Astrocyte (in vitro differentiated cells and primary cell): ENCODE measurements at regions not wholly inside any gene's neighbourhood (a gene's known extent, or its start where the extent isn't known, plus 50 kb on each side); places are given as distances from the start of the nearest gene placed in this dataset.
A peak's percentile ranks its signal among the peaks of the same experiment; 100 is the strongest.

Experiments used
- DNase-seq: peaks from one replicate; pipeline ENCODE4 v3.0.0-alpha.2; 2010; ENCODE audit warnings: low read depth
- FAIRE-seq: peaks from 2 replicates; lab custom pipeline; 2011; peaks lifted over from hg19 to GRCh38; lab: Jason Lieb, UNC
- H2AFZ ChIP-seq: 2 replicates; pipeline ENCODE4 v1.6.0; 2012; ENCODE audit warnings: low read depth, low read length, inconsistent platforms
- H3K27ac ChIP-seq: 2 replicates; pipeline ENCODE4 v1.5.1; 2011; ENCODE audit warnings: low read depth, low read length, inconsistent platforms
- H3K27me3 ChIP-seq: 2 replicates; pipeline ENCODE4 v1.6.0; 2011; ENCODE audit warnings: low read length, inconsistent platforms; ENCODE audit not compliant: insufficient read depth
- H3K36me3 ChIP-seq: 2 replicates; pipeline ENCODE4 v1.5.1; 2011; ENCODE audit warnings: low read length, inconsistent platforms; ENCODE audit not compliant: insufficient read depth
- H3K4me1 ChIP-seq: 2 replicates; pipeline ENCODE4 v1.5.1; 2011; ENCODE audit warnings: low read length, inconsistent platforms; ENCODE audit not compliant: insufficient read depth
- H3K4me2 ChIP-seq: 2 replicates; pipeline ENCODE4 v1.6.0; 2012; ENCODE audit warnings: low read length, inconsistent platforms
- H3K4me3 ChIP-seq: 2 replicates; pipeline ENCODE4 v1.5.1; 2011; ENCODE audit warnings: low read depth, mild to moderate bottlenecking, low read length, inconsistent platforms; ENCODE audit not compliant: insufficient read depth
- H3K79me2 ChIP-seq: 2 replicates; pipeline ENCODE4 v1.6.0; 2012; ENCODE audit warnings: mild to moderate bottlenecking, low read length, inconsistent platforms; ENCODE audit not compliant: insufficient read depth
- H3K9ac ChIP-seq: 2 replicates; pipeline ENCODE4 v1.6.0; 2012; ENCODE audit warnings: mild to moderate bottlenecking, low read length, inconsistent platforms
- H3K9me3 ChIP-seq: 2 replicates; pipeline ENCODE4 v1.5.1; 2012; ENCODE audit warnings: low read depth, mild to moderate bottlenecking, low read length, inconsistent platforms; ENCODE audit not compliant: insufficient read depth
- H4K20me1 ChIP-seq: 2 replicates; pipeline ENCODE4 v1.6.0; 2012; ENCODE audit warnings: low read length, inconsistent platforms; ENCODE audit not compliant: insufficient read depth
- H3K27ac Mint-ChIP-seq: one replicate; pipeline ENCODE4 v1.8.0; 2021; ENCODE audit warnings: mild to moderate bottlenecking, mixed read lengths; ENCODE audit not compliant: unreplicated experiment
- H3K27me3 Mint-ChIP-seq: one replicate; pipeline ENCODE4 v1.8.0; 2021; ENCODE audit warnings: low read depth, mixed read lengths; ENCODE audit not compliant: unreplicated experiment
- H3K36me3 Mint-ChIP-seq: one replicate; pipeline ENCODE4 v1.8.0; 2021; ENCODE audit warnings: low read depth, mixed read lengths; ENCODE audit not compliant: unreplicated experiment
- H3K4me1 Mint-ChIP-seq: one replicate; pipeline ENCODE4 v1.8.0; 2021; ENCODE audit warnings: low read depth, mixed read lengths; ENCODE audit not compliant: unreplicated experiment
- H3K4me3 Mint-ChIP-seq: one replicate; pipeline ENCODE4 v1.8.0; 2021; ENCODE audit warnings: mild to moderate bottlenecking, moderate library complexity, mixed read lengths; ENCODE audit not compliant: unreplicated experiment
- H3K9me3 Mint-ChIP-seq: one replicate; pipeline ENCODE4 v1.8.0; 2021; ENCODE audit warnings: mild to moderate bottlenecking, mixed read lengths; ENCODE audit not compliant: unreplicated experiment
- EZH2 ChIP-seq: IDR thresholded peaks from 2 replicates; pipeline ENCODE4 v1.6.1; 2012; ENCODE audit warnings: mild to moderate bottlenecking, low read length, inconsistent platforms; ENCODE audit not compliant: insufficient read depth
- TF ChIP-seq, protein P1 (sequence below): IDR thresholded peaks from 2 replicates; pipeline ENCODE4 v1.5.1; 2011; ENCODE audit warnings: low read depth, mild to moderate bottlenecking, inconsistent platforms, low read length, moderate library complexity; ENCODE audit not compliant: insufficient read depth

DNA sequence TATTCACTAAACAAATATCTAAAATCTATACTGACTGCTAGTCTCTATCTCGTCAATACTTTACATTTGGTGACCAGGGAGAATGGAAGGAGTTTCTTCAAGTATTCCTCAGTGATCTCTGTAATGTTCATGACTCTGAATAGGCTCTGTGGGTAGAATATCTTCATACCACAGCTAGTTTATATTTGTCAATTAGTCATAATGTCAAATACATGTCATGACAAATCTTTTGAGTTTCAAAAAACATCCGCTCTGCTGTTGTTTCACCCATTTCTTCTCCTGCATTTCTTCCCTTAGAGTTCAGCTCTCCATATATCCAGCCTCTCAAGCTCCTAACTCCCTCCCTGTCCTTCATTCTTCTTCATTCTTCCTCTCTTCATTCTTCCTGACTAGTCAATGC, 206.5 kb upstream of the FANCL start:
- Mint-ChIP-seq H3K9me3 (no peaks in the 10 kb centered on the region), H3K27ac (no peak overlapping the region), H3K36me3 (no peaks in the 10 kb centered on the region), H3K27me3 (no peaks in the 10 kb centered on the region), H3K4me3 (no peak overlapping the region), H3K4me1 (peaks cover 12% of the 10 kb centered on the region)
- Histone ChIP-seq H3K27ac (no peak overlapping the region), H3K9me3 (no peaks in the 10 kb centered on the region), H3K36me3 (no peaks in the 10 kb centered on the region), H3K4me2 (no peak overlapping the region), H3K4me1 (no peaks in the 10 kb centered on the region), H3K27me3 (no peaks in the 10 kb centered on the region), H4K20me1 (no peaks in the 10 kb centered on the region), H3K79me2 (no peaks in the 10 kb centered on the region), H3K4me3 (no peak overlapping the region), H3K9ac (no peak overlapping the region), H2AFZ (peak overlapping the region; percentile 38)
- TF ChIP-seq, protein P1, sequence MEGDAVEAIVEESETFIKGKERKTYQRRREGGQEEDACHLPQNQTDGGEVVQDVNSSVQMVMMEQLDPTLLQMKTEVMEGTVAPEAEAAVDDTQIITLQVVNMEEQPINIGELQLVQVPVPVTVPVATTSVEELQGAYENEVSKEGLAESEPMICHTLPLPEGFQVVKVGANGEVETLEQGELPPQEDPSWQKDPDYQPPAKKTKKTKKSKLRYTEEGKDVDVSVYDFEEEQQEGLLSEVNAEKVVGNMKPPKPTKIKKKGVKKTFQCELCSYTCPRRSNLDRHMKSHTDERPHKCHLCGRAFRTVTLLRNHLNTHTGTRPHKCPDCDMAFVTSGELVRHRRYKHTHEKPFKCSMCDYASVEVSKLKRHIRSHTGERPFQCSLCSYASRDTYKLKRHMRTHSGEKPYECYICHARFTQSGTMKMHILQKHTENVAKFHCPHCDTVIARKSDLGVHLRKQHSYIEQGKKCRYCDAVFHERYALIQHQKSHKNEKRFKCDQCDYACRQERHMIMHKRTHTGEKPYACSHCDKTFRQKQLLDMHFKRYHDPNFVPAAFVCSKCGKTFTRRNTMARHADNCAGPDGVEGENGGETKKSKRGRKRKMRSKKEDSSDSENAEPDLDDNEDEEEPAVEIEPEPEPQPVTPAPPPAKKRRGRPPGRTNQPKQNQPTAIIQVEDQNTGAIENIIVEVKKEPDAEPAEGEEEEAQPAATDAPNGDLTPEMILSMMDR, result no peak
- no peak for TF ChIP-seq EZH2
- FAIRE-seq, result peak; percentile 23
- no peak for DNase-seq

DNA sequence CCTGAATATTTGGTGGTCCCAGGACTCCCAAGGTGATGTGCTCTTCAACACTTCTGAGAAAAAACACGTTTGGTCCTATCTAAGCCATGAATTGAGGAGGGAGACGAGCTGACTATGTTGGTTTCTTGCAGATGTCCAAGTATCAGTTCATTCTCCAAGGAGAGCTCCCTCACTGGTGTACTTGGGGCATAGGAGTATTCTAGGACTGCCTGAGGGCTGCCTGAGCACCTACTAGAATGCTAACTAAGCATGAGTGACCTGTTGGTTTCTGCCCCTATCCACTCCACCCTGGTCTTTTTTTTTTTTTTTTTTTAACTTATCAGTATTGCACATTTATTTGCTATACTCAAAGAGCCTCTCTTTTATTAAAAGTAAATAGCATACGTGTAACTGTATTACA, 200.5 kb upstream of the FANCL start:
- H3K9me3 ChIP-seq, result no peaks in the 10 kb centered on the region
- no peak overlapping the region for H3K9ac ChIP-seq
- Mint-ChIP-seq H3K27me3 (no peaks in the 10 kb centered on the region), H3K27ac (no peak overlapping the region), H3K9me3 (no peaks in the 10 kb centered on the region), H3K4me1 (peaks cover 2% of the 10 kb centered on the region), H3K4me3 (no peak overlapping the region), H3K36me3 (no peaks in the 10 kb centered on the region)
- DNase-seq (no peak), FAIRE-seq (no peak)
- H4K20me1 ChIP-seq, result no peaks in the 10 kb centered on the region
- no peaks in the 10 kb centered on the region for H3K4me1 ChIP-seq
- no peaks in the 10 kb centered on the region for H3K36me3 ChIP-seq
- H3K4me2 ChIP-seq, result no peak overlapping the region
- H3K27me3 ChIP-seq, result no peaks in the 10 kb centered on the region
- no peak for TF ChIP-seq EZH2
- TF ChIP-seq, protein P1, result no peak
- H3K27ac ChIP-seq, result no peak overlapping the region
- no peak overlapping the region for H3K4me3 ChIP-seq
- H3K79me2 ChIP-seq, result no peaks in the 10 kb centered on the region
- no peak overlapping the region for H2AFZ ChIP-seq

DNA sequence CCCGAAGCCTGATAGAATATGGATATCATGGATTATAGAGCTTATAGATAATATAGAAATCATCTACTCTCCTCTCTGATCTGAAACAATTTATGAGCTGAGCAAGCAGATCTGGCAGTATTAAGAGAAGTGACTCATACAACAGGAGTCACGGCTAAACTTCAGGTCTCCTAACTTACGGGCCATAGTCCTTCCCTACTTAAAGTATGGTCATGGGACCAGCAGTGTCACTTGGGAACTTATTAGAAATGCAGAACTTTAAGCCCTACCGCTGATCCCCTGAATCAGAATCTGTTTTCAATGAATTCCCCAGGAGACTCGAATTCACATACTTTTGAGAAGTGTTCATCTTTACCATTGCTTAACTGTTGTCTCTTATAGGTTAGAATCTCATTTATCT, 195.7 kb upstream of the FANCL start:
- no peak overlapping the region for H3K4me3 ChIP-seq
- no peak overlapping the region for H2AFZ ChIP-seq
- no peaks in the 10 kb centered on the region for H3K9me3 ChIP-seq
- H3K4me1 Mint-ChIP-seq, result peaks cover 6% of the 10 kb centered on the region
- FAIRE-seq (no peak), DNase-seq (peak; percentile 20)
- TF ChIP-seq, protein P1, result no peak
- no peak for TF ChIP-seq EZH2
- H3K9me3 Mint-ChIP-seq, result no peaks in the 10 kb centered on the region
- H4K20me1 ChIP-seq, result no peaks in the 10 kb centered on the region
- H3K36me3 ChIP-seq, result no peaks in the 10 kb centered on the region
- no peak overlapping the region for H3K4me2 ChIP-seq
- H3K27me3 ChIP-seq, result no peaks in the 10 kb centered on the region
- no peaks in the 10 kb centered on the region for H3K36me3 Mint-ChIP-seq
- no peaks in the 10 kb centered on the region for H3K4me1 ChIP-seq
- H3K27me3 Mint-ChIP-seq, result no peaks in the 10 kb centered on the region
- H3K27ac Mint-ChIP-seq, result no peak overlapping the region
- H3K79me2 ChIP-seq, result no peaks in the 10 kb centered on the region
- H3K4me3 Mint-ChIP-seq, result no peak overlapping the region
- no peak overlapping the region for H3K27ac ChIP-seq
- no peak overlapping the region for H3K9ac ChIP-seq
